ENCODE measurements at regions not wholly inside any gene's neighbourhood (a gene's known extent, or its start where the extent isn't known, plus 50 kb on each side); places are given as distances from the start of the nearest gene placed in this dataset.

DNA sequence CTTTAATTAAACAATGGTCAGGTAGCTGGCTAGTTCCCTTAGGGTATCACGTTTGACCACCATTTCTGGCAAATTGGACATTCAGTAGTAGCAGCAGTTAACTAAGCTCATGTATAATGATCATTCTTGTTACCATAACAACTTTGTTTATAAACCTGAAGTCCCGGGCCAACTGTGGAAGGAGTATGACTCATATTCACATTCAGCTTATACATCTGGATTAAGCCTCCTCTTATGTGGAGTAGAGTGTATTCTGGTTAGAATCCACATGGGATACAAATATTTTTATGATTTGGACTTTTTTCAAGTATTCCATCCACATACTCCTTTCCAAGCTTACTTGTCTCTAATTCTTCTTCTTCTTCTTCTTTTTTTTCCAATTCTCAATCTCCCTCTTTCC is 70.3 kb upstream of the ZSWIM2 start:
- peak overlapping the region in 1 of 4 donors; percentile 21 for H3K27ac ChIP-seq
- no peak for DNase-seq
- H3K4me1 ChIP-seq = peaks cover 0 to 24% (median 13%) of the 10 kb centered on the region in 4 donors
- H3K36me3 ChIP-seq = no peaks in the 10 kb centered on the region
- intact Hi-C loops (cut with DNase I) = no loop called here
- H3K9me3 ChIP-seq = no peaks in the 10 kb centered on the region
- H3K27me3 ChIP-seq = no peaks in the 10 kb centered on the region
- no peak for TF ChIP-seq POLR2AphosphoS5 (IDR thresholded peaks at IDR 0.05)
- TF ChIP-seq POLR2A (IDR thresholded peaks at IDR 0.05) = no peak
- TF ChIP-seq, protein P1, sequence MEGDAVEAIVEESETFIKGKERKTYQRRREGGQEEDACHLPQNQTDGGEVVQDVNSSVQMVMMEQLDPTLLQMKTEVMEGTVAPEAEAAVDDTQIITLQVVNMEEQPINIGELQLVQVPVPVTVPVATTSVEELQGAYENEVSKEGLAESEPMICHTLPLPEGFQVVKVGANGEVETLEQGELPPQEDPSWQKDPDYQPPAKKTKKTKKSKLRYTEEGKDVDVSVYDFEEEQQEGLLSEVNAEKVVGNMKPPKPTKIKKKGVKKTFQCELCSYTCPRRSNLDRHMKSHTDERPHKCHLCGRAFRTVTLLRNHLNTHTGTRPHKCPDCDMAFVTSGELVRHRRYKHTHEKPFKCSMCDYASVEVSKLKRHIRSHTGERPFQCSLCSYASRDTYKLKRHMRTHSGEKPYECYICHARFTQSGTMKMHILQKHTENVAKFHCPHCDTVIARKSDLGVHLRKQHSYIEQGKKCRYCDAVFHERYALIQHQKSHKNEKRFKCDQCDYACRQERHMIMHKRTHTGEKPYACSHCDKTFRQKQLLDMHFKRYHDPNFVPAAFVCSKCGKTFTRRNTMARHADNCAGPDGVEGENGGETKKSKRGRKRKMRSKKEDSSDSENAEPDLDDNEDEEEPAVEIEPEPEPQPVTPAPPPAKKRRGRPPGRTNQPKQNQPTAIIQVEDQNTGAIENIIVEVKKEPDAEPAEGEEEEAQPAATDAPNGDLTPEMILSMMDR (IDR thresholded peaks at IDR 0.05) = no peak
- TF ChIP-seq EP300 (IDR thresholded peaks at IDR 0.05) = no peak
- WGBS, 2 donors = 8 to 39% methylated on average over 2 of the region's 2 CpGs
- H3K4me3 ChIP-seq = no peak overlapping the region

DNA sequence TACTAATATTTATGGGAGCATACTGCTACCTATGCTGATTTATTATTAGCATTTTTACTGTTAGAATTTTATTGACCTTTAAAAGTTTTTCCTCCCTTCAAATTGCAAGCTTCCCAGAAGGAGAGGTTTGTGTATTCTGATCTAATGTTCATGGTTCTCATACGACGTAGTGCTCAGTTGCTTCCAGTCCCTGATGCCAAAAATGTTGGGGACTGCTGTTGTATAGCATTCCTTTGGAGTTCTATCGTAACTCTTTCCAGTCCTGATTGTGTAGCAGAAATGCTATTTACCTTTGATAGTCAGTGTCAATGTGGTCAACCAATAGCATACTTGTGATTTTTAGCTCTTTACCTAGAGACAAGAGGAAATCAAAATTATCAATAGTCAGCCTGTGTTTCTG is 69.5 kb upstream of the ZSWIM2 start:
- H3K27ac ChIP-seq = no peak overlapping the region
- 54 to 66% methylated on average over 3 of the region's 3 CpGs for WGBS, 2 donors
- H3K27me3 ChIP-seq = no peaks in the 10 kb centered on the region
- no peak overlapping the region for H3K4me3 ChIP-seq
- DNase-seq = no peak
- TF ChIP-seq POLR2AphosphoS5 (IDR thresholded peaks at IDR 0.05) (no peak), EP300 (IDR thresholded peaks at IDR 0.05) (no peak), POLR2A (IDR thresholded peaks at IDR 0.05) (no peak)
- TF ChIP-seq, protein P1 (IDR thresholded peaks at IDR 0.05) = no peak
- no peaks in the 10 kb centered on the region for H3K36me3 ChIP-seq
- intact Hi-C loops (cut with DNase I) = no loop called here
- peaks cover 0 to 24% (median 13%) of the 10 kb centered on the region in 4 donors for H3K4me1 ChIP-seq
- no peaks in the 10 kb centered on the region for H3K9me3 ChIP-seq

DNA sequence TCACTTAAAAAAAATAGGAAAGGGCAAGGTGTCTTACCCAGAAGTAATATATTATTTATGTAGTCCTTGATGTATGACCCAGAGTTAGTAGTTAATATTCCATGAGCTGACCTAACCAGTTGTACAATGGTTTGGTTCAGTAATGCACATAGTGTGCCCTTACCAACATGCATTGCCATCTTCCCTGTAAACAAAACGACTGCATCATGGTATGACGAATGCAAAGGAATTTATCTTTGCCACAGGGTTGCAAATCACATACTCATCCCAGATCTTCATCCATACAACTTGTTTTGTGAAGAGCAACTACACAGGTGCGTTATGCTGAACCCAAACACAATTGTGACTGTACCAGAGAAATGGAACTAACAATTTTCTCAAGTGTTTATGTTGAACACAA is 68.9 kb upstream of the ZSWIM2 start:
- WGBS, 2 donors = 69 to 74% methylated on average over 3 of the region's 3 CpGs
- no peak overlapping the region for H3K27ac ChIP-seq
- H3K4me1 ChIP-seq = peaks cover 0 to 24% (median 13%) of the 10 kb centered on the region in 4 donors
- no peaks in the 10 kb centered on the region for H3K9me3 ChIP-seq
- no peak for DNase-seq
- TF ChIP-seq EP300 (IDR thresholded peaks at IDR 0.05) = no peak
- TF ChIP-seq POLR2AphosphoS5 (IDR thresholded peaks at IDR 0.05) = no peak
- TF ChIP-seq, protein P1 (IDR thresholded peaks at IDR 0.05) = no peak
- TF ChIP-seq POLR2A (IDR thresholded peaks at IDR 0.05) = no peak
- H3K4me3 ChIP-seq = no peak overlapping the region
- H3K27me3 ChIP-seq = no peaks in the 10 kb centered on the region
- H3K36me3 ChIP-seq = no peaks in the 10 kb centered on the region
- intact Hi-C loops (cut with DNase I) = no loop called here

DNA sequence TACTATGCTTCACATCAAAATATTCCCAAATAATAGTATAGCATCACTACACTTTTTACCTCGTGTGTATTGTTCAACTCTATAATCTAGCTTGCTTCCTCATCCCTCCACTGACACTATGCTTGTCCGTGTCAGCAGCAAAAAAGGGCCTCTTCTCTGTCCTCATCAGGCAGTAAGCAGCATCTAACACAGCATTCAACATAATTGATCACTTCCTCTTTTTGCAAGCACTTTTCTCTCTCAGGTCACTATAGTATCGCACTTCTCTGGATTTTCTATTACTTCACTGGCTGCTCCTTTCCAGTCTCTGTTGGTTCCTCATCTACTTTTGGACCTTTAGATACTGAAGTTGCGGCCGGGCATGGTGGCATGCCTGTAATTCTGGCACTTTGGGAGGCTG is 64.9 kb upstream of the ZSWIM2 start:
- intact Hi-C loops (cut with DNase I) = no loop called here
- DNase-seq = no peak
- 60 to 64% methylated on average over 5 of the region's 5 CpGs for WGBS, 2 donors
- no peak overlapping the region for H3K27ac ChIP-seq
- H3K36me3 ChIP-seq = no peaks in the 10 kb centered on the region
- no peaks in the 10 kb centered on the region for H3K27me3 ChIP-seq
- no peaks in the 10 kb centered on the region for H3K9me3 ChIP-seq
- H3K4me1 ChIP-seq = peaks cover 0 to 13% (median 4%) of the 10 kb centered on the region in 4 donors
- no peak overlapping the region for H3K4me3 ChIP-seq
- TF ChIP-seq POLR2AphosphoS5 (IDR thresholded peaks at IDR 0.05) = no peak
- TF ChIP-seq EP300 (IDR thresholded peaks at IDR 0.05) = no peak
- TF ChIP-seq, protein P1 (IDR thresholded peaks at IDR 0.05) = no peak
- TF ChIP-seq POLR2A (IDR thresholded peaks at IDR 0.05) = no peak

DNA sequence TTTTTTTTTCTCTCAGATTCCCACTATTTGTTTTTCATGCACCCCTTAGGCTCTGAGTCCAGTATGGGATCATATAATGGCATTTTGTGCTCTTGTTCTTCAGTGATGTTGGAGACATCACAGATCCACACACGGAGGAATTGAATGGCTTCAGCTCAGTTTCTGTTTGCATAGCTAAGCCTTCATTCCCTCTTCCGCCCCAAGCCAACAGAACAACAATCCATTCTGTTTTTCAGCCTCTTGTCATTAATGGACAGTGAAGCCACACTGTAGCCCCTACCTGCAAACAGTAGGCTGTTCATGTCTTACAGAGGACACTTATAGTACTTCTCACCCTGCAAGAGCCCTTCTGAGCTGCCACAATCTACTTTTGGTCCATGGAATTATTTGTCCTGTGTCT is 64.0 kb upstream of the ZSWIM2 start:
- H3K27ac ChIP-seq = no peak overlapping the region
- H3K9me3 ChIP-seq = no peaks in the 10 kb centered on the region
- no peaks in the 10 kb centered on the region for H3K27me3 ChIP-seq
- H3K36me3 ChIP-seq = no peaks in the 10 kb centered on the region
- DNase-seq = no peak
- H3K4me3 ChIP-seq = no peak overlapping the region
- TF ChIP-seq POLR2AphosphoS5 (IDR thresholded peaks at IDR 0.05) (no peak), POLR2A (IDR thresholded peaks at IDR 0.05) (no peak), EP300 (IDR thresholded peaks at IDR 0.05) (no peak)
- TF ChIP-seq, protein P1 (IDR thresholded peaks at IDR 0.05) = no peak
- H3K4me1 ChIP-seq = peaks cover 0 to 4% (median 0%) of the 10 kb centered on the region in 4 donors
- 51 to 78% methylated on average over 2 of the region's 2 CpGs for WGBS, 2 donors
- intact Hi-C loops (cut with DNase I) = no loop called here

Data from sigmoid colon (tissue), 6 donors.